Naive thymus-derived CD4-positive, alpha-beta T cell (primary cell): ENCODE measurements at regions not wholly inside any gene's neighbourhood (a gene's known extent, or its start where the extent isn't known, plus 50 kb on each side); places are given as distances from the start of the nearest gene placed in this dataset.

ENCODE experiments used
- ATAC-seq: fragments of 150-1000 bp; cut with Tn5 transposase; 2 replicates; pipeline ENCODE4 v1.10.0; 2021; ENCODE audit warnings: mild to moderate bottlenecking, moderate library complexity
- CTCF ChIA-PET: fragments of 350-600 bp; sonication (Branson Sonifier 250); formaldehyde crosslinking; loops from one replicate; lab custom pipeline; 2021; ENCODE audit warnings: antibody characterized with exemption; lab: Charles Lee
- POLR2A ChIA-PET: fragments of 350-600 bp; sonication (Branson Sonifier 250); formaldehyde crosslinking; loops from one replicate; lab custom pipeline; 2021; ENCODE audit warnings: antibody characterized with exemption, inconsistent platforms; lab: Charles Lee
- DNase-seq, 9 donors: peaks; one replicate each; pipeline versions ENCODE4 v3.0.0 to v3.0.0-alpha.2; 2020 to 2022; ENCODE audit warnings: mixed read lengths in 1 of 9
- H3K27ac ChIP-seq: one replicate; pipeline ENCODE4 v1.7.0; 2013; ENCODE audit warnings: mild to moderate bottlenecking, low read depth, low read length, moderate library complexity
- H3K27me3 ChIP-seq, 2 donors: one replicate each; pipeline ENCODE4 v1.7.0; 2013; ENCODE audit warnings: low read length in 2 of 2, mild to moderate bottlenecking in 2 of 2, moderate library complexity in 2 of 2; ENCODE audit not compliant: control insufficient read depth in 2 of 2, insufficient read depth in 2 of 2
- H3K36me3 ChIP-seq, 3 experiments: 1 replicate in 2 of 3; 2 replicates in 1 of 3; pipeline ENCODE4 v1.7.0; 2013; ENCODE audit warnings: low read length in 3 of 3, mild to moderate bottlenecking in 3 of 3, moderate library complexity in 1 of 3; ENCODE audit not compliant: insufficient read depth in 3 of 3, control insufficient read depth in 2 of 3
- H3K4me1 ChIP-seq, 2 donors: one replicate each; pipeline ENCODE4 v1.7.0; 2013; ENCODE audit warnings: low read length in 2 of 2, mild to moderate bottlenecking in 2 of 2, moderate library complexity in 1 of 2; ENCODE audit not compliant: control insufficient read depth in 2 of 2, insufficient read depth in 2 of 2
- H3K4me3 ChIP-seq: 2 replicates; pipeline ENCODE4 v1.7.0; 2013; ENCODE audit warnings: mild to moderate bottlenecking, low read length
- H3K9me3 ChIP-seq, 3 experiments: 1 replicate in 2 of 3; 2 replicates in 1 of 3; pipeline ENCODE4 v1.7.0; 2013; ENCODE audit warnings: low read length in 3 of 3; ENCODE audit not compliant: control insufficient read depth in 2 of 3
- H3K27ac Mint-ChIP-seq, 9 donors: one replicate each; pipeline ENCODE4 v1.8.0; 2020 to 2022; ENCODE audit warnings: mixed read lengths in 9 of 9, mild to moderate bottlenecking in 8 of 9, moderate library complexity in 5 of 9, inconsistent platforms in 2 of 9
- H3K27me3 Mint-ChIP-seq, 5 donors: one replicate each; pipeline ENCODE4 v1.8.0; 2021 to 2022; ENCODE audit warnings: mixed read lengths in 5 of 5, mild to moderate bottlenecking in 1 of 5
- H3K36me3 Mint-ChIP-seq, 5 donors: one replicate each; pipeline ENCODE4 v1.8.0; 2020 to 2022; ENCODE audit warnings: mixed read lengths in 5 of 5, mild to moderate bottlenecking in 3 of 5, inconsistent platforms in 1 of 5
- H3K4me1 Mint-ChIP-seq, 7 donors: one replicate each; pipeline ENCODE4 v1.8.0; 2020 to 2022; ENCODE audit warnings: mixed read lengths in 7 of 7, mild to moderate bottlenecking in 3 of 7, inconsistent platforms in 1 of 7
- H3K4me3 Mint-ChIP-seq, 10 donors: one replicate each; pipeline ENCODE4 v1.8.0; 2020 to 2022; ENCODE audit warnings: mild to moderate bottlenecking in 10 of 10, mixed read lengths in 10 of 10, moderate library complexity in 6 of 10, inconsistent platforms in 2 of 10
- H3K9me3 Mint-ChIP-seq, 11 donors: one replicate each; pipeline ENCODE4 v1.8.0; 2020 to 2022; ENCODE audit warnings: mixed read lengths in 11 of 11, mild to moderate bottlenecking in 4 of 11, inconsistent platforms in 1 of 11, moderate library complexity in 1 of 11
- intact Hi-C, 2 donors: fragments of 100-400 bp; cut with micrococcal nuclease; formaldehyde crosslinking; loops; one replicate each; pipeline ENCODE4 v1.15.1; 2023

GRCh38 chr3:84806958-84807357 lies 151.8 kb upstream of the CADM2 start:
- intact Hi-C loops, result no loop called here
- Histone ChIP-seq H3K36me3 (no peaks in the 10 kb centered on the region), H3K4me3 (no peak overlapping the region), H3K27me3 (no peaks in the 10 kb centered on the region), H3K27ac (no peak overlapping the region), H3K9me3 (no peaks in the 10 kb centered on the region), H3K4me1 (no peaks in the 10 kb centered on the region)
- no peak overlapping the region for H3K4me3 Mint-ChIP-seq
- ChIA-PET POLR2A (no interaction called here), CTCF (no interaction called here)
- H3K4me1 Mint-ChIP-seq, result no peaks in the 10 kb centered on the region
- ATAC-seq, result no peak
- H3K27ac Mint-ChIP-seq, result no peak overlapping the region
- H3K9me3 Mint-ChIP-seq, result peaks cover 0 to 26% (median 9%) of the 10 kb centered on the region in 11 donors
- peaks cover 0 to 4% (median 0%) of the 10 kb centered on the region in 5 donors for H3K36me3 Mint-ChIP-seq
- DNase-seq, result no peak
- H3K27me3 Mint-ChIP-seq, result no peaks in the 10 kb centered on the region

DNA sequence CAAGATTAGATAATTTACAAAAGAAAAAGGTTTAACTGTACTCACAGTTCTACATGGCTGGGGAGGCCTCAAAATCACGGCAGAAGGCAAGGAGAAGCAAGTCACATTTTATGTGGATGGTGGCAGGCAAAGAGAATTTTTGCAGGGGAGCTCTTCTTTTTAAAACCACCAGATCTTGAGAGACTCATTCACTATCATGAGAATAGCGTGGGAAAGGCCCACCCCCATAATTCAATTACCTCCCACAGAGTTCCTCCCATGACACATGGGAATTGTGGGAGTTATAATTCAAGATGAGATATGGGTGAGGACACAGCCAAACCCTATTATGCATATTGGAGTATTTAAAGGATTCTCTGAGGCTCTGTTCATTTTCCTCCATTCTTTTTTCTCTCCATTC lies 138.7 kb upstream of the CADM2 start:
- H3K4me3 Mint-ChIP-seq, result no peak overlapping the region
- no peak for DNase-seq

GRCh38 chr3:84820906-84821305 lies 137.9 kb upstream of the CADM2 start:
- no peak overlapping the region for H3K27ac Mint-ChIP-seq
- ChIA-PET CTCF (no interaction called here), POLR2A (no interaction called here)
- Histone ChIP-seq H3K27ac (no peak overlapping the region), H3K27me3 (no peaks in the 10 kb centered on the region), H3K4me1 (no peaks in the 10 kb centered on the region), H3K36me3 (no peaks in the 10 kb centered on the region), H3K9me3 (no peaks in the 10 kb centered on the region), H3K4me3 (no peak overlapping the region)
- no peaks in the 10 kb centered on the region for H3K27me3 Mint-ChIP-seq
- H3K4me1 Mint-ChIP-seq, result no peaks in the 10 kb centered on the region
- DNase-seq (no peak), ATAC-seq (no peak)
- H3K9me3 Mint-ChIP-seq, result peaks cover 0 to 36% (median 9%) of the 10 kb centered on the region in 11 donors
- intact Hi-C loops, result no loop called here
- H3K36me3 Mint-ChIP-seq, result no peaks in the 10 kb centered on the region
- H3K4me3 Mint-ChIP-seq, result no peak overlapping the region

More for the DNA sequence above, 138.7 kb upstream of the CADM2 start:
- Histone ChIP-seq H3K4me3 (no peak overlapping the region), H3K4me1 (no peaks in the 10 kb centered on the region), H3K9me3 (no peaks in the 10 kb centered on the region), H3K36me3 (no peaks in the 10 kb centered on the region), H3K27ac (no peak overlapping the region), H3K27me3 (no peaks in the 10 kb centered on the region)
- H3K27ac Mint-ChIP-seq, result no peak overlapping the region
- peaks cover 0 to 32% (median 9%) of the 10 kb centered on the region in 11 donors for H3K9me3 Mint-ChIP-seq
- no peaks in the 10 kb centered on the region for H3K4me1 Mint-ChIP-seq
- ChIA-PET POLR2A (no interaction called here), CTCF (no interaction called here)
- no peaks in the 10 kb centered on the region for H3K27me3 Mint-ChIP-seq
- no peak for ATAC-seq
- intact Hi-C loops, result no loop called here
- H3K36me3 Mint-ChIP-seq, result no peaks in the 10 kb centered on the region

GRCh38 chr3:84825817-84826216 lies 133.0 kb upstream of the CADM2 start:
- H3K27ac Mint-ChIP-seq, result no peak overlapping the region
- no peaks in the 10 kb centered on the region for H3K36me3 ChIP-seq
- ATAC-seq, result no peak
- H3K4me3 Mint-ChIP-seq, result no peak overlapping the region
- no peak overlapping the region for H3K27ac ChIP-seq
- H3K9me3 Mint-ChIP-seq, result peaks cover 0 to 22% (median 3%) of the 10 kb centered on the region in 11 donors
- H3K27me3 ChIP-seq, result no peaks in the 10 kb centered on the region
- intact Hi-C loops, result no loop called here
- ChIA-PET CTCF (no interaction called here), POLR2A (interaction anchor here (0.6 kb wide), 1 partner anchor 100 kb away, joined by 4 read pairs; no protein-coding TSS in a partner anchor)
- H3K9me3 ChIP-seq, result no peaks in the 10 kb centered on the region
- no peaks in the 10 kb centered on the region for H3K27me3 Mint-ChIP-seq
- H3K36me3 Mint-ChIP-seq, result no peaks in the 10 kb centered on the region
- DNase-seq, result no peak
- H3K4me1 ChIP-seq, result no peaks in the 10 kb centered on the region
- H3K4me3 ChIP-seq, result no peak overlapping the region
- no peaks in the 10 kb centered on the region for H3K4me1 Mint-ChIP-seq

GRCh38 chr3:84830476-84830875 lies 128.3 kb upstream of the CADM2 start:
- H3K27ac Mint-ChIP-seq, result no peak overlapping the region
- intact Hi-C loops, result no loop called here
- DNase-seq, result no peak
- H3K36me3 ChIP-seq, result no peaks in the 10 kb centered on the region
- ChIA-PET CTCF (no interaction called here), POLR2A (no interaction called here)
- peaks cover 0 to 5% (median 0%) of the 10 kb centered on the region in 5 donors for H3K36me3 Mint-ChIP-seq
- no peaks in the 10 kb centered on the region for H3K27me3 Mint-ChIP-seq
- no peaks in the 10 kb centered on the region for H3K4me1 Mint-ChIP-seq
- no peaks in the 10 kb centered on the region for H3K4me1 ChIP-seq
- peaks cover 0 to 31% (median 7%) of the 10 kb centered on the region in 11 donors for H3K9me3 Mint-ChIP-seq
- H3K27me3 ChIP-seq, result no peaks in the 10 kb centered on the region
- no peak overlapping the region for H3K4me3 ChIP-seq
- no peaks in the 10 kb centered on the region for H3K9me3 ChIP-seq
- ATAC-seq, result no peak
- H3K4me3 Mint-ChIP-seq, result no peak overlapping the region
- H3K27ac ChIP-seq, result no peak overlapping the region

- no peak for ATAC-seq
- H3K4me3 Mint-ChIP-seq, result no peak overlapping the region
- no peak overlapping the region for H3K27ac ChIP-seq
- H3K27me3 Mint-ChIP-seq, result no peaks in the 10 kb centered on the region
- H3K9me3 ChIP-seq, result no peaks in the 10 kb centered on the region
- H3K4me1 Mint-ChIP-seq, result no peaks in the 10 kb centered on the region
- no peaks in the 10 kb centered on the region for H3K4me1 ChIP-seq
- ChIA-PET CTCF (no interaction called here), POLR2A (no interaction called here)
- DNase-seq, result no peak
- H3K4me3 ChIP-seq, result no peak overlapping the region
- H3K27me3 ChIP-seq, result no peaks in the 10 kb centered on the region
- intact Hi-C loops, result no loop called here
- H3K36me3 Mint-ChIP-seq, result peaks cover 0 to 5% (median 0%) of the 10 kb centered on the region in 5 donors
- peaks cover 0 to 27% (median 6%) of the 10 kb centered on the region in 11 donors for H3K9me3 Mint-ChIP-seq
- no peak overlapping the region for H3K27ac Mint-ChIP-seq
- no peaks in the 10 kb centered on the region for H3K36me3 ChIP-seq
These were observed 123.4 kb upstream of the CADM2 start for GRCh38 chr3:84835366-84835765.

GRCh38 chr3:84836961-84837360 lies 121.8 kb upstream of the CADM2 start:
- Mint-ChIP-seq H3K4me3 (no peak overlapping the region), H3K4me1 (no peaks in the 10 kb centered on the region), H3K9me3 (peaks cover 0 to 31% (median 10%) of the 10 kb centered on the region in 11 donors), H3K27me3 (no peaks in the 10 kb centered on the region), H3K27ac (no peak overlapping the region), H3K36me3 (peaks cover 0 to 5% (median 0%) of the 10 kb centered on the region in 5 donors)
- no peaks in the 10 kb centered on the region for H3K27me3 ChIP-seq
- no peaks in the 10 kb centered on the region for H3K4me1 ChIP-seq
- intact Hi-C loops, result no loop called here
- POLR2A ChIA-PET, result no interaction called here
- H3K9me3 ChIP-seq, result no peaks in the 10 kb centered on the region
- no peak overlapping the region for H3K4me3 ChIP-seq
- no peak for ATAC-seq
- no peak for DNase-seq
- CTCF ChIA-PET, result no interaction called here
- H3K27ac ChIP-seq, result no peak overlapping the region
- H3K36me3 ChIP-seq, result no peaks in the 10 kb centered on the region
